ENCODE measurements at regions not wholly inside any gene's neighbourhood (a gene's known extent, or its start where the extent isn't known, plus 50 kb on each side); places are given as distances from the start of the nearest gene placed in this dataset.

- Histone ChIP-seq H3K36me3 (ENCODE audit: control insufficient read depth in 4 of 4, insufficient read depth in 4 of 4, low read length in 4 of 4) (no peaks in the 10 kb centered on the region), H3K9me3 (ENCODE audit: control insufficient read depth in 4 of 4, insufficient read depth in 3 of 4, low read length in 3 of 4) (peaks cover 0 to 2% (median 0%) of the 10 kb centered on the region in 4 donors), H3K9ac (ENCODE audit: insufficient read depth in 1 of 2, low read length in 2 of 2) (no peak overlapping the region), H3K4me3 (no peak overlapping the region), H3K27ac (ENCODE audit: low read depth in 1 of 2, low read length in 1 of 2) (no peak overlapping the region), H3K27me3 (ENCODE audit: control insufficient read depth in 3 of 3, insufficient read depth in 3 of 3, low read length in 2 of 3) (no peaks in the 10 kb centered on the region), H3K4me1 (ENCODE audit: control insufficient read depth in 5 of 5, insufficient read depth in 5 of 5, low read length in 5 of 5) (no peaks in the 10 kb centered on the region)
- ATAC-seq (ENCODE audit: insufficient read depth, low FRiP score) (no peak), DNase-seq (peak; percentile 18 to 50 (median 21))
- 60% methylated on average over 3 of the region's 3 CpGs for WGBS, 2 donors
- no peak for TF ChIP-seq CTCF (IDR thresholded peaks at IDR 0.05; ENCODE audit: control extremely low read depth, extremely low read depth)
These were observed 864.3 kb upstream of the AGA start for GRCh38 chr4:178306565-178306964.

GRCh38 chr4:178309890-178310289 lies 867.7 kb upstream of the AGA start:
- 43 to 56% methylated on average over 2 of the region's 2 CpGs for WGBS, 2 donors
- DNase-seq, result no peak

DNA sequence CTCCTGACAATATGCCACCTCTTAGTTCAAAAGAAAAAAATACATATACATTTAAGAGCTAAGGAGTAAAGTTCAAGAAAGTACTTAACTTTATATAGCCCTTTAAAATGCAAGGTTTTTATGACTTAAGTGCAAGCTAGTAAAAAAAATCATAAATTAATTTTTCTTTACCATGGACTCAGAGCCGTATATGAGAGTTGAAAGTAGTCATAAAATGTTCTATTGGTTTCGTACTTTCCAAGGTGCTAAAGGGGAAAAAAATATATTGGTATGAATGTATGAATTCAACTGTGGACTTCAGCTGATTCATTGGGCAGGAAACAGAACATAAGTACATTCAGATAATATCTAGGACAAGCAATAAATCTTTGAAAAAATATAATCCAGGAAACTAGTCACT lies 869.8 kb upstream of the AGA start:
- H3K9ac ChIP-seq (ENCODE audit: insufficient read depth in 1 of 2, low read length in 2 of 2), result no peak overlapping the region
- H3K36me3 ChIP-seq (ENCODE audit: control insufficient read depth in 4 of 4, insufficient read depth in 4 of 4, low read length in 4 of 4), result no peaks in the 10 kb centered on the region
- no peak for DNase-seq
- 36 to 65% methylated on average over 2 of the region's 2 CpGs for WGBS, 2 donors
- H3K9me3 ChIP-seq (ENCODE audit: control insufficient read depth in 4 of 4, insufficient read depth in 3 of 4, low read length in 3 of 4), result peaks cover 0 to 2% (median 0%) of the 10 kb centered on the region in 4 donors
- no peak overlapping the region for H3K4me3 ChIP-seq
- H3K27me3 ChIP-seq (ENCODE audit: control insufficient read depth in 3 of 3, insufficient read depth in 3 of 3, low read length in 2 of 3), result no peaks in the 10 kb centered on the region
- no peak for ATAC-seq (ENCODE audit: insufficient read depth, low FRiP score)
- TF ChIP-seq CTCF (IDR thresholded peaks at IDR 0.05; ENCODE audit: control extremely low read depth, extremely low read depth), result no peak
- no peak overlapping the region for H3K27ac ChIP-seq (ENCODE audit: low read depth in 1 of 2, low read length in 1 of 2)
- no peaks in the 10 kb centered on the region for H3K4me1 ChIP-seq (ENCODE audit: control insufficient read depth in 5 of 5, insufficient read depth in 5 of 5, low read length in 5 of 5)

More at GRCh38 chr4:178309890-178310289, 867.7 kb upstream of the AGA start:
- ATAC-seq (ENCODE audit: insufficient read depth, low FRiP score), result no peak
- no peaks in the 10 kb centered on the region for H3K4me1 ChIP-seq (ENCODE audit: control insufficient read depth in 5 of 5, insufficient read depth in 5 of 5, low read length in 5 of 5)
- no peak overlapping the region for H3K9ac ChIP-seq (ENCODE audit: insufficient read depth in 1 of 2, low read length in 2 of 2)
- TF ChIP-seq CTCF (IDR thresholded peaks at IDR 0.05; ENCODE audit: control extremely low read depth, extremely low read depth), result no peak
- H3K9me3 ChIP-seq (ENCODE audit: control insufficient read depth in 4 of 4, insufficient read depth in 3 of 4, low read length in 3 of 4), result no peaks in the 10 kb centered on the region
- H3K4me3 ChIP-seq, result no peak overlapping the region
- no peaks in the 10 kb centered on the region for H3K27me3 ChIP-seq (ENCODE audit: control insufficient read depth in 3 of 3, insufficient read depth in 3 of 3, low read length in 2 of 3)
- H3K36me3 ChIP-seq (ENCODE audit: control insufficient read depth in 4 of 4, insufficient read depth in 4 of 4, low read length in 4 of 4), result no peaks in the 10 kb centered on the region
- no peak overlapping the region for H3K27ac ChIP-seq (ENCODE audit: low read depth in 1 of 2, low read length in 1 of 2)

DNA sequence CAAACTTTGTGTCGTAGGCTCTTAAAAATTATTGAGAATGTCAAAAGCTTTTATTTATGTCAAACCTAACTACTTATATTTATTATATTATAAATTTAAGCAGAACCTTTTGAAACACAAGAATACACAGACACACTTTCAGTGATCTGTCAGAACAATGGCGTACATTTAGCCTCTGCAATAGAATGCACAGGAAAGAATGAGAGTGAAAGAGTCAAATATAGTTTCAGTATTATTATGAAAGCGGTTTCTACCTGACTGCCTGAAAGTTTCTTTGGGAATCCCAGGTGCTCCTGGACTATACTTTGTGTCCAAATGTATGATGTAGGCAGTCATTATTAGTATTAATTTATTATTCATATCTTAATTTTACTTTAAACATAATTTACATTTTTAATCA lies 872.0 kb upstream of the AGA start:
- DNase-seq (no peak), ATAC-seq (ENCODE audit: insufficient read depth, low FRiP score) (no peak)
- no peak overlapping the region for H3K9ac ChIP-seq (ENCODE audit: insufficient read depth in 1 of 2, low read length in 2 of 2)
- no peak for TF ChIP-seq CTCF (IDR thresholded peaks at IDR 0.05; ENCODE audit: control extremely low read depth, extremely low read depth)
- H3K36me3 ChIP-seq (ENCODE audit: control insufficient read depth in 4 of 4, insufficient read depth in 4 of 4, low read length in 4 of 4), result no peaks in the 10 kb centered on the region
- WGBS, 2 donors, result 88 to 93% methylated on average over 3 of the region's 3 CpGs
- no peaks in the 10 kb centered on the region for H3K27me3 ChIP-seq (ENCODE audit: control insufficient read depth in 3 of 3, insufficient read depth in 3 of 3, low read length in 2 of 3)
- H3K27ac ChIP-seq (ENCODE audit: low read depth in 1 of 2, low read length in 1 of 2), result no peak overlapping the region
- no peaks in the 10 kb centered on the region for H3K4me1 ChIP-seq (ENCODE audit: control insufficient read depth in 5 of 5, insufficient read depth in 5 of 5, low read length in 5 of 5)
- no peak overlapping the region for H3K4me3 ChIP-seq
- peaks cover 0 to 3% (median 0%) of the 10 kb centered on the region in 4 donors for H3K9me3 ChIP-seq (ENCODE audit: control insufficient read depth in 4 of 4, insufficient read depth in 3 of 4, low read length in 3 of 4)
